ENCODE measurements at regions not wholly inside any gene's neighbourhood (a gene's known extent, or its start where the extent isn't known, plus 50 kb on each side); places are given as distances from the start of the nearest gene placed in this dataset.

DNA sequence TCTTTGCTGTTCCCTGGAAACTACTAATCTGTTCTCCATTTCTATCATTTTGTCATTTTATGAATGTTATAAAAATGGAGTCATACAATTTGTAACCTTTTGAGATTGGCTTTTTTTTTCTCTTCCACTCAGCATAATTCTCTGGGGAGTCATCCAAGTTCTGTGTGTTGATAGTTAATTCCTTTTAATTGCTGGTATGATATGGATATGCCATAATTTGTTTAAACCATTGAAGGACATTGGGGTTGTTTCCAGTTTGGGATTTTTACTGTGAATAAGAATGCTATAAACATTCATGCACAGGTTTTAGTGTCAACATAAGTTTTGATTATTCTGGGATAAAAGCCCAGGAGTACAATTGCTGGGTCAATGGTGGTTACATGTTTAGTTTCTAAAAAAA, 279.4 kb downstream of the WNT5A start:
- no peak overlapping the region for H3K4me3 ChIP-seq
- H3K4me1 ChIP-seq, result no peaks in the 10 kb centered on the region
- intact Hi-C loops (cut with DNase I; ENCODE audit: low total_unique reads), result no loop called here
- TF ChIP-seq POLR2AphosphoS5 (IDR thresholded peaks at IDR 0.05) (no peak), POLR2A (IDR thresholded peaks at IDR 0.05) (no peak)
- TF ChIP-seq, protein P1, sequence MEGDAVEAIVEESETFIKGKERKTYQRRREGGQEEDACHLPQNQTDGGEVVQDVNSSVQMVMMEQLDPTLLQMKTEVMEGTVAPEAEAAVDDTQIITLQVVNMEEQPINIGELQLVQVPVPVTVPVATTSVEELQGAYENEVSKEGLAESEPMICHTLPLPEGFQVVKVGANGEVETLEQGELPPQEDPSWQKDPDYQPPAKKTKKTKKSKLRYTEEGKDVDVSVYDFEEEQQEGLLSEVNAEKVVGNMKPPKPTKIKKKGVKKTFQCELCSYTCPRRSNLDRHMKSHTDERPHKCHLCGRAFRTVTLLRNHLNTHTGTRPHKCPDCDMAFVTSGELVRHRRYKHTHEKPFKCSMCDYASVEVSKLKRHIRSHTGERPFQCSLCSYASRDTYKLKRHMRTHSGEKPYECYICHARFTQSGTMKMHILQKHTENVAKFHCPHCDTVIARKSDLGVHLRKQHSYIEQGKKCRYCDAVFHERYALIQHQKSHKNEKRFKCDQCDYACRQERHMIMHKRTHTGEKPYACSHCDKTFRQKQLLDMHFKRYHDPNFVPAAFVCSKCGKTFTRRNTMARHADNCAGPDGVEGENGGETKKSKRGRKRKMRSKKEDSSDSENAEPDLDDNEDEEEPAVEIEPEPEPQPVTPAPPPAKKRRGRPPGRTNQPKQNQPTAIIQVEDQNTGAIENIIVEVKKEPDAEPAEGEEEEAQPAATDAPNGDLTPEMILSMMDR (IDR thresholded peaks at IDR 0.05), result no peak
- H3K27ac ChIP-seq, result no peak overlapping the region
- no peaks in the 10 kb centered on the region for H3K36me3 ChIP-seq
- no peak for DNase-seq (ENCODE audit: low spot score in 2 of 2)
- H3K9me3 ChIP-seq, result no peaks in the 10 kb centered on the region
- no peaks in the 10 kb centered on the region for H3K27me3 ChIP-seq

DNA sequence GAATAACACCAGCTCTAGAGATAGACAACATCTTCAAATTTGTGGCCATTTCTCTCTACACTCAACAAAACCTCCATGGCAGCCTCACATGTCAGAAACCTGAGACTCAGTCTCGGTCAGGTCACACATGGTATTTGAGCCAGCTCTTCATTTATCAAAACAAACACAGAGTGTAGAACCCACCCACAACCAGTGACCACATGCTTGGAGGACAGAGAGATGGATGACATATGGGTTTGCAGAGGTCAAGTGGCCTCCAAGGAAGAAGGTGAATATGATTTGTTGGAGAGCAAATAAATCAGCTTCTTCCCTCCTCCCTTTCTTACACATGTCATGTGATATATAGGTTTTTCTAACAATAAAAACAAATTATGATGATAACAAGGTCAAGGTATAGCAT, 278.1 kb upstream of the LRTM1 start:
- DNase-seq (ENCODE audit: low spot score in 2 of 2), result no peak
- H3K27ac ChIP-seq, result no peak overlapping the region
- intact Hi-C loops (cut with DNase I; ENCODE audit: low total_unique reads), result no loop called here
- no peaks in the 10 kb centered on the region for H3K27me3 ChIP-seq
- H3K4me1 ChIP-seq, result no peaks in the 10 kb centered on the region
- no peak overlapping the region for H3K4me3 ChIP-seq
- TF ChIP-seq POLR2A (IDR thresholded peaks at IDR 0.05) (no peak), POLR2AphosphoS5 (IDR thresholded peaks at IDR 0.05) (no peak)
- TF ChIP-seq, protein P1 (IDR thresholded peaks at IDR 0.05), result no peak
- H3K9me3 ChIP-seq, result no peaks in the 10 kb centered on the region
- H3K36me3 ChIP-seq, result no peaks in the 10 kb centered on the region

DNA sequence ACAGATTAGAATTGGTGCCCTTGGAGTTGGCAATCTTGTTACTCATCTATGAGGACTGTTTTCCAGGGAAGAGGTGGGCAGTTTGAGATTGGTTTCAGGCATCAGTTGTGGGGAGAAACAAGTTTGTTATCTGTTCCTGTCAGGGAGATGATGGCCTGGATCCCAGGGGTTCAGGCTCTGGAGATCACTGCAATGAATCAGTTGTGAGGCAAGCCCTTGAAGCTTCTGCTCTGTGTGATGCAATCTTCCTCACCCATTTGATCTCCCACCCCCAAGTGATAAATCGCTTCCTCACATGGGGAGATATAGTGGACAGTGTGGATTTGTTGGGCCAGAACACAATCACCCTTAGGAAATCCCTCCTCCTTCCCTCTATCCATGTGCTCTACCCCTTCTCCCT, 276.6 kb upstream of the LRTM1 start:
- Histone ChIP-seq H3K4me1 (no peaks in the 10 kb centered on the region), H3K9me3 (no peaks in the 10 kb centered on the region), H3K4me3 (no peak overlapping the region), H3K27me3 (no peaks in the 10 kb centered on the region), H3K27ac (no peak overlapping the region), H3K36me3 (no peaks in the 10 kb centered on the region)
- intact Hi-C loops (cut with DNase I; ENCODE audit: low total_unique reads), result no loop called here
- DNase-seq (ENCODE audit: low spot score in 2 of 2), result no peak
- TF ChIP-seq POLR2A (IDR thresholded peaks at IDR 0.05) (no peak), POLR2AphosphoS5 (IDR thresholded peaks at IDR 0.05) (no peak)
- TF ChIP-seq, protein P1 (IDR thresholded peaks at IDR 0.05), result no peak

DNA sequence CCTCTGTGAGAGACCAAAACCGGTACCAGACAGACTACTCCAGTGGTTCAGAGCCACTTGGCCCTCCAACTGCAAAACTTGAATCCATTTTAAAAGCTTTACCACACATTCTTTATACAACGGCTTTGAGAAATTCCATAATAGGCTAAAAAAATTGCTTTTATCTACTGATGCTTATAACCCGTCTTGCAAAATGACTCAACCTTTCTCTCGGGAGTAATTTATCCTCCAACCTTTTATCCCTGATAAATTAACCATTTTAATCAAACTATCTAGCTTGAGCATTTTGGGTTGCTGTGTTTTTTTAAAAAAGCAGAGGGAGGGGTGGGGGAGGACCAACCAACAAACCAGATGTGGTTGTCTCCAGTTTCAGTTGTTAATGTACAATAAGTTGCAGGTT, 275.7 kb upstream of the LRTM1 start:
- no peak for TF ChIP-seq POLR2A (IDR thresholded peaks at IDR 0.05)
- TF ChIP-seq, protein P1 (IDR thresholded peaks at IDR 0.05), result no peak
- TF ChIP-seq POLR2AphosphoS5 (IDR thresholded peaks at IDR 0.05), result no peak
- Histone ChIP-seq H3K4me1 (no peaks in the 10 kb centered on the region), H3K27ac (no peak overlapping the region), H3K4me3 (no peak overlapping the region), H3K36me3 (no peaks in the 10 kb centered on the region), H3K9me3 (no peaks in the 10 kb centered on the region), H3K27me3 (no peaks in the 10 kb centered on the region)
- intact Hi-C loops (cut with DNase I; ENCODE audit: low total_unique reads), result no loop called here
- DNase-seq (ENCODE audit: low spot score in 2 of 2), result no peak

DNA sequence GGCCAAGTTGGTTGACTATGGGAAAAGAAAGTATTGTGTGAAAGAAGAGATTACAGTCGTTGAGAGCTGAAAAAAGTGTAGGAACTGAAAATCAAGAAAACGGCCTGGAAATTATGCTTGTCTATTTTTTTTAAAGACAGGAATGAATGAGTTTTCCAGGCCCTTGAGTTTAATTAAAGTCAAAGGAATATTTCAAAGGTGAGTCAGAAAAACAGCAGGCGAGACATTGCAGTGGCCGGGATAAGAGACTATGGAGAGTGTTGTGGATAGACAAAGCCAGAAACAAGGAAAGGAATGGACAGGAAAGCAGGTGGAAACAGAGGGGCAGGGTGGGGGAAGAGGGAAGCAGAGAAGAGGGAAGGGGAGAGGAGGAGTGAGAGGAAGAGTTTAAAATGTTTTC, 275.1 kb upstream of the LRTM1 start:
- intact Hi-C loops (cut with DNase I; ENCODE audit: low total_unique reads), result no loop called here
- DNase-seq (ENCODE audit: low spot score in 2 of 2), result no peak

More for the DNA sequence above, 275.1 kb upstream of the LRTM1 start:
- H3K27me3 ChIP-seq, result no peaks in the 10 kb centered on the region
- TF ChIP-seq, protein P1 (IDR thresholded peaks at IDR 0.05), result no peak
- TF ChIP-seq POLR2AphosphoS5 (IDR thresholded peaks at IDR 0.05), result no peak
- H3K4me1 ChIP-seq, result no peaks in the 10 kb centered on the region
- no peak overlapping the region for H3K27ac ChIP-seq
- no peaks in the 10 kb centered on the region for H3K9me3 ChIP-seq
- H3K36me3 ChIP-seq, result no peaks in the 10 kb centered on the region
- no peak overlapping the region for H3K4me3 ChIP-seq
